ENCODE measurements at regions not wholly inside any gene's neighbourhood (a gene's known extent, or its start where the extent isn't known, plus 50 kb on each side); places are given as distances from the start of the nearest gene placed in this dataset.
"Not testable (repeated sequence)": the region's sequence is repeated elsewhere in the genome, so short reads cannot be mapped to it uniquely, and the experiment has no call there.

DNA sequence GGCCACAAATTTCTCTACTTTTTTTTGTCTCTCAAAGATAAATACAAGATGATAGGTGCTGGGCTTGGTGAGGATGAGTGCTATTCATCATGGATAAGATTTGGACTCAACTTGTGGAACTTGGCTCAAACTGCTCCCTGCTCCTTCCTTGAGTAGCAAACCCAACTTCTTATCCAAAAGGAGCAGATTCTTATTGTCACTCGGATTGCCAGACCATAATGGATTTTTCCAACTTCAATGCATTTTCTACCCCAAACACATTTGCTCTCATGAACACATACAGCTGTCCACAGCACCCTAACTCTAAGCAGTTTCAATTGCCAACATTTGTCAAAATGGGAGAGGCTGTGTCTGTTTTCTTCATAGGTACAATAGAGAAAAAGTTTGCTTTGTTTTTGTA lies 99.5 kb upstream of the APCDD1 start:
- Mint-ChIP-seq H3K27me3 (ENCODE audit: unreplicated experiment) (peaks cover 7% of the 10 kb centered on the region), H3K36me3 (ENCODE audit: unreplicated experiment) (no peaks in the 10 kb centered on the region), H3K4me3 (ENCODE audit: unreplicated experiment) (no peak overlapping the region), H3K4me1 (ENCODE audit: low read depth, unreplicated experiment) (peaks cover 27% of the 10 kb centered on the region), H3K9me3 (ENCODE audit: unreplicated experiment) (no peaks in the 10 kb centered on the region), H3K27ac (ENCODE audit: unreplicated experiment) (no peak overlapping the region)
- DNase-seq: no peak
- TF ChIP-seq, protein P1, sequence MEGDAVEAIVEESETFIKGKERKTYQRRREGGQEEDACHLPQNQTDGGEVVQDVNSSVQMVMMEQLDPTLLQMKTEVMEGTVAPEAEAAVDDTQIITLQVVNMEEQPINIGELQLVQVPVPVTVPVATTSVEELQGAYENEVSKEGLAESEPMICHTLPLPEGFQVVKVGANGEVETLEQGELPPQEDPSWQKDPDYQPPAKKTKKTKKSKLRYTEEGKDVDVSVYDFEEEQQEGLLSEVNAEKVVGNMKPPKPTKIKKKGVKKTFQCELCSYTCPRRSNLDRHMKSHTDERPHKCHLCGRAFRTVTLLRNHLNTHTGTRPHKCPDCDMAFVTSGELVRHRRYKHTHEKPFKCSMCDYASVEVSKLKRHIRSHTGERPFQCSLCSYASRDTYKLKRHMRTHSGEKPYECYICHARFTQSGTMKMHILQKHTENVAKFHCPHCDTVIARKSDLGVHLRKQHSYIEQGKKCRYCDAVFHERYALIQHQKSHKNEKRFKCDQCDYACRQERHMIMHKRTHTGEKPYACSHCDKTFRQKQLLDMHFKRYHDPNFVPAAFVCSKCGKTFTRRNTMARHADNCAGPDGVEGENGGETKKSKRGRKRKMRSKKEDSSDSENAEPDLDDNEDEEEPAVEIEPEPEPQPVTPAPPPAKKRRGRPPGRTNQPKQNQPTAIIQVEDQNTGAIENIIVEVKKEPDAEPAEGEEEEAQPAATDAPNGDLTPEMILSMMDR (IDR thresholded peaks at IDR 0.05; ENCODE audit: partially characterized antibody, unreplicated experiment): no peak

DNA sequence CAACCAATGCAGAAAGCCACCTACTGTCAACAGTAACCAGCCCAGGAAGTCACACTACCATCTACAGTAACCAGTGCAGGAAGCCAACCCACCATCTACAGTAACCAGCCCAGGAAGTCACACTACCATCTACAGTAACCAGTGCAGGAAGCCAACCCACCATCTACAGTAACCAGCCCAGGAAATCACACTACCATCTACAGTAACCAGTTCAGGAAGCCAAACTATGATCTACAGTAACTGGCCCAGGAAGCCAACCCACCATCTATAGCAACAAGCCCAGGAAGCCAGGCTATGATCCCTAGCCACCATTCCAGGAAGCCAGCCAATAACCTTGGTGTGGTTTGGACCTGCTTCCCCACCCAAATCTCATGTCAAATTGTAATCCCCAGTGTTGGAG lies 97.4 kb upstream of the APCDD1 start:
- not testable (repeated sequence) for H3K4me1 Mint-ChIP-seq (ENCODE audit: low read depth, unreplicated experiment); H3K36me3 Mint-ChIP-seq (ENCODE audit: unreplicated experiment); H3K4me3 Mint-ChIP-seq (ENCODE audit: unreplicated experiment); H3K9me3 Mint-ChIP-seq (ENCODE audit: unreplicated experiment); H3K27ac Mint-ChIP-seq (ENCODE audit: unreplicated experiment); DNase-seq; H3K27me3 Mint-ChIP-seq (ENCODE audit: unreplicated experiment)

DNA sequence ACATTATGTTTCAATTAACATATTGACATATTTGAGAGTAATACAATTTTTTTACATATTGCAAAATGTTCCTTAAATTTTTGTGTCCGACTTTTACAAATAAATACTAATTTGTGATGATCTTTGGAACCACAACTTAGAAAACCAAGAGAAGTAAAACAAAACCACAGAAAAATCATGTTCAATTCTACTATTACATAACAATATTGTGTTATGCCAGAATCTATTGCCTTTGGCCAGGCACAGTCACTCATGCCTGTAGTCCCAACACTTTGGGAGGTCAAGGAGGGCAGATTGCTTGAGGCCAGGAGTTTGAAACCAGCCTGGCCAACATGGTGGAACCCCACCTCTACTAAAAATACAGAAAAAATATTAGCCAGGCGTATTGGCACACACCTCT lies 92.8 kb upstream of the APCDD1 start:
- peaks cover 9% of the 10 kb centered on the region for H3K4me1 Mint-ChIP-seq (ENCODE audit: low read depth, unreplicated experiment)
- H3K4me3 Mint-ChIP-seq (ENCODE audit: unreplicated experiment): no peak overlapping the region
- H3K9me3 Mint-ChIP-seq (ENCODE audit: unreplicated experiment): peaks cover 4% of the 10 kb centered on the region
- peaks cover 11% of the 10 kb centered on the region for H3K36me3 Mint-ChIP-seq (ENCODE audit: unreplicated experiment)
- H3K27me3 Mint-ChIP-seq (ENCODE audit: unreplicated experiment): peaks cover 4% of the 10 kb centered on the region
- TF ChIP-seq, protein P1 (IDR thresholded peaks at IDR 0.05; ENCODE audit: partially characterized antibody, unreplicated experiment): no peak
- H3K27ac Mint-ChIP-seq (ENCODE audit: unreplicated experiment): no peak overlapping the region
- DNase-seq: no peak

DNA sequence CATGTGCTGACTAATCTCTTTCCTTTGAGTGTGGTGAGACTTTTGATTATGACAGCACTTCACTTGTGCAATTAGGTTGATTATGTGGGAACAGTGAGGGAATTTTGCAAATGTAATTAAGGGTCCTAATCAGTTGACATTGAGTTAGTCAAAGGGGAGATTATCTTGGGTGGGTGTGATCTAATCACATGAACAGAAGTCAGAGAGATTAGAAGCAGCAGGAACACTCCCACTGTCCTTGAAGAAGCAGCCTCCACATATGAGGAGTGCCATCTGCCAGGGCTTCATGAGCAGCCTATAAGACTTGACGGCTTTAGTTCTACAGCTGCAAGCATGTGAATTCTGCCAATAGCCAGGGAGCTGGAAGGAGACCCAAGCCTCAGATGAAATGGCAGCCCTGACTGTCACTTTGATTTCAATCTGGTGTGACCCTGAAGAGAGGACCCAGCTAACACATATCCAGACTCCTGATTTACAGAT lies 89.4 kb upstream of the APCDD1 start:
- H3K27me3 Mint-ChIP-seq (ENCODE audit: unreplicated experiment): peaks cover 6% of the 10 kb centered on the region
- no peak overlapping the region for H3K27ac Mint-ChIP-seq (ENCODE audit: unreplicated experiment)
- TF ChIP-seq, protein P1 (IDR thresholded peaks at IDR 0.05; ENCODE audit: partially characterized antibody, unreplicated experiment): no peak
- H3K9me3 Mint-ChIP-seq (ENCODE audit: unreplicated experiment): peaks cover 10% of the 10 kb centered on the region
- peaks cover 13% of the 10 kb centered on the region for H3K4me1 Mint-ChIP-seq (ENCODE audit: low read depth, unreplicated experiment)
- peaks cover 13% of the 10 kb centered on the region for H3K36me3 Mint-ChIP-seq (ENCODE audit: unreplicated experiment)
- no peak for DNase-seq
- H3K4me3 Mint-ChIP-seq (ENCODE audit: unreplicated experiment): no peak overlapping the region

DNA sequence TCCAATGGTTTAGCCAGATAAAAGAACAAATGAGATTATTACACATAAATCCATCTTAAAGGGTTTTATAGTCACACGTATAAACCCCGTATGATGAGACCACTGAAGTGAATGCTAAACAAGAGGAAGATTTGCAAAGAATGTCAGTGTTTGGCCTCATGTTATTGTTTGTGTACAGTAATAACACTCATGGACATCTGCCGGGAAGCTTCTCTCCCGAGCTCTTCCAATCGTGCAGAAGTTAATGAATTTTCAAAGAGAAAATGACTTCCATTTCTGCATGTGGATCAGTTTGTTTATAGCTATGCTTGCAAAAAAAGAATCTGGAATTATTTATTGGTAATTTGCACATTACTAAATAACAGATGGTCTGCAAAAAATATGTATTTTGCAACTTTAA lies 88.5 kb upstream of the APCDD1 start:
- Mint-ChIP-seq H3K27me3 (ENCODE audit: unreplicated experiment) (peaks cover 6% of the 10 kb centered on the region), H3K36me3 (ENCODE audit: unreplicated experiment) (peaks cover 13% of the 10 kb centered on the region), H3K9me3 (ENCODE audit: unreplicated experiment) (peaks cover 10% of the 10 kb centered on the region), H3K27ac (ENCODE audit: unreplicated experiment) (no peak overlapping the region), H3K4me1 (ENCODE audit: low read depth, unreplicated experiment) (peaks cover 18% of the 10 kb centered on the region), H3K4me3 (ENCODE audit: unreplicated experiment) (no peak overlapping the region)
- no peak for DNase-seq
- TF ChIP-seq, protein P1 (IDR thresholded peaks at IDR 0.05; ENCODE audit: partially characterized antibody, unreplicated experiment): no peak

DNA sequence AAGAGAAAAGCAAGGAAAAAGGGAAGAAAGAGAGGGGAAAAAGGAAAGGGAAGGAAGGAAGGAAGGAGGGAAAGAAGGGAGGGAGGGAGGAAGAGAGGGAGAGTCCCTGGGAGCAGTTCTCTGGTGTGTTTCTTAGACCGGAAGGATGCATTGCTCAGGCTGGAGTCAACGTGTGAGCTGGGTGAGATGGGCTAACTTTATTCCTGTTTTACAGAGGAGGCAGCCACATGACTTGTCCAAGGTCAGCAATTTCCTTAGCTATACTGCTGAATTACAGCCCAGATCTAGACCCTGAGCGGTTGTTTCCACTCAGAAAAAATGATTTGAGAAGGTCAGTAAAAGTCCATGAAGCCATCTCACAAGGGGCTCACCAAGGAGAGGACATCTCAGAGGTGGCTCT lies 86.6 kb upstream of the APCDD1 start:
- H3K4me1 Mint-ChIP-seq (ENCODE audit: low read depth, unreplicated experiment): peaks cover 19% of the 10 kb centered on the region
- TF ChIP-seq, protein P1 (IDR thresholded peaks at IDR 0.05; ENCODE audit: partially characterized antibody, unreplicated experiment): no peak
- peaks cover 9% of the 10 kb centered on the region for H3K27me3 Mint-ChIP-seq (ENCODE audit: unreplicated experiment)
- H3K27ac Mint-ChIP-seq (ENCODE audit: unreplicated experiment): no peak overlapping the region
- H3K4me3 Mint-ChIP-seq (ENCODE audit: unreplicated experiment): no peak overlapping the region
- peaks cover 10% of the 10 kb centered on the region for H3K9me3 Mint-ChIP-seq (ENCODE audit: unreplicated experiment)
- H3K36me3 Mint-ChIP-seq (ENCODE audit: unreplicated experiment): peaks cover 16% of the 10 kb centered on the region
- DNase-seq: no peak

All from glutamatergic neuron (in vitro differentiated cells).